ENCODE measurements at regions not wholly inside any gene's neighbourhood (a gene's known extent, or its start where the extent isn't known, plus 50 kb on each side); places are given as distances from the start of the nearest gene placed in this dataset.

GRCh38 chr6:142002825-142003405 is 129.8 kb upstream of the GJE1 start:
- TF ChIP-seq CTCF (IDR thresholded peaks at IDR 0.05 in 4 of 5, conservative IDR thresholded peaks at IDR 0.05 in 1 of 5) (no peak), POLR2A (IDR thresholded peaks at IDR 0.05) (no peak)
